NCI-H146 treated with DMSO at 0.1 percent for 48 hours (cell line): ENCODE measurements at regions not wholly inside any gene's neighbourhood (a gene's known extent, or its start where the extent isn't known, plus 50 kb on each side); places are given as distances from the start of the nearest gene placed in this dataset.
"Not testable (repeated sequence)": the region's sequence is repeated elsewhere in the genome, so short reads cannot be mapped to it uniquely, and the experiment has no call there.

Experiments used
- DNase-seq: peaks from one replicate; lab custom pipeline; 2025; ENCODE audit not compliant: unreplicated experiment; lab: John Stamatoyannopoulos, UW

GRCh38 chr14:105979446-105979845, 453.1 kb downstream of the TMEM121 start:
- no peak for DNase-seq

- DNase-seq, result no peak
Observed at GRCh38 chr14:105980224-105980623, 453.8 kb downstream of the TMEM121 start.

GRCh38 chr14:105981517-105982302, 455.3 kb downstream of the TMEM121 start:
- not testable (repeated sequence) for DNase-seq

GRCh38 chr14:105982664-105983063, 456.3 kb downstream of the TMEM121 start:
- no peak for DNase-seq

GRCh38 chr14:105986894-105987284, 460.5 kb downstream of the TMEM121 start:
- DNase-seq, result no peak

- DNase-seq, result no peak
Observed at GRCh38 chr14:105987563-105987962, 461.2 kb downstream of the TMEM121 start.

GRCh38 chr14:105989566-105990302, 463.4 kb downstream of the TMEM121 start:
- DNase-seq, result no peak

- not testable (repeated sequence) for DNase-seq
Observed at GRCh38 chr14:105991677-105992076, 465.3 kb downstream of the TMEM121 start.

- DNase-seq, result no peak
Observed at GRCh38 chr14:105993814-105994213, 467.4 kb downstream of the TMEM121 start.

GRCh38 chr14:105995011-105995710, 468.8 kb downstream of the TMEM121 start:
- DNase-seq, result not testable (repeated sequence)

GRCh38 chr14:105998597-105998996, 472.2 kb downstream of the TMEM121 start:
- DNase-seq, result not testable (repeated sequence)

- DNase-seq, result peak; percentile 52
Observed at GRCh38 chr14:105999361-106000028, 473.1 kb downstream of the TMEM121 start.

- DNase-seq, result not testable (repeated sequence)
Observed at GRCh38 chr14:106000029-106000511, 473.7 kb downstream of the TMEM121 start.

- DNase-seq, result not testable (repeated sequence)
Observed at GRCh38 chr14:106001277-106001676, 474.9 kb downstream of the TMEM121 start.

GRCh38 chr14:106003351-106003750, 477.0 kb downstream of the TMEM121 start:
- no peak for DNase-seq

GRCh38 chr14:106004937-106005795, 478.8 kb downstream of the TMEM121 start:
- not testable (repeated sequence) for DNase-seq

- DNase-seq, result not testable (repeated sequence)
Observed at GRCh38 chr14:106006043-106006442, 479.7 kb downstream of the TMEM121 start.

- not testable (repeated sequence) for DNase-seq
Observed at GRCh38 chr14:106006716-106007115, 480.3 kb downstream of the TMEM121 start.

- no peak for DNase-seq
Observed at GRCh38 chr14:106010783-106011182, 484.4 kb downstream of the TMEM121 start.
